AG04450 (cell line): ENCODE measurements at regions not wholly inside any gene's neighbourhood (a gene's known extent, or its start where the extent isn't known, plus 50 kb on each side); places are given as distances from the start of the nearest gene placed in this dataset.

Experiments used
- CTCF ChIA-PET: fragments of 300-600, 350-600 bp; formaldehyde crosslinking; extraction: SDS; loops from one replicate; lab custom pipeline; 2022; ENCODE audit warnings: antibody characterized with exemption, inconsistent platforms; lab: Charles Lee
- POLR2A ChIA-PET: fragments of 350-600 bp; formaldehyde crosslinking; extraction: SDS; loops from one replicate; lab custom pipeline; 2021; ENCODE audit warnings: antibody characterized with exemption, inconsistent platforms; lab: Yijun Ruan, JAX
- DNase-seq: peaks from one replicate; pipeline ENCODE4 v3.0.0-alpha.2; 2011; ENCODE audit warnings: low read depth, low spot score
- H3K27ac ChIP-seq: one replicate; pipeline ENCODE4 v1.5.1; 2012; ENCODE audit warnings: low read depth, low read length, control low read depth
- H3K27me3 ChIP-seq: one replicate; pipeline ENCODE4 v1.6.0; 2012; ENCODE audit warnings: low read length; ENCODE audit not compliant: control insufficient read depth, insufficient read depth
- H3K4me3 ChIP-seq: 2 replicates; pipeline ENCODE4 v1.5.1; 2011; ENCODE audit warnings: mild to moderate bottlenecking, low read depth, low read length, control low read depth
- H3K9me3 ChIP-seq: 2 replicates; pipeline ENCODE4 v1.5.1; 2012; ENCODE audit warnings: low read length; ENCODE audit not compliant: control insufficient read depth, insufficient read depth
- TF ChIP-seq, protein P1 (sequence below): IDR thresholded peaks from 2 replicates; pipeline ENCODE4 v1.5.1; 2011; ENCODE audit warnings: low read depth, low read length, control low read depth, inconsistent platforms

DNA sequence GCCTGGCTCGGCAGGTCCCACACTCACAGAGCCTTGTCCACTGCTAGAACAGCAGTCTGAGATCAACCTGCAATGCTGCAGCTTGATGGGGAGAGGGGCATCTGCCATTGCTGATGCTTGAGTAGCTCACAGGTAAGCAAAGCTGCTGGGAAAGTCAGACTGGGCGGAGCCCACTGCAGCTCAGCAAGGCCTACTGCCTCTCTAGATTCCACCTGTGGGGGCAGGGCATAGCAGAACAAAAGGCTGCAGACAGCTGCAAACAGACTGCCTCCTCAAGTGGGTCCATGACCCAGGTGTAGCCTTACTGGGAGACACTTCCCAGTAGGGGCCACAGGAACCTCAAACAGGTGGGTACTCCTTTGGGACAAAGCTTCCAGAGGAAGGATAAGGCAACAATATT lies 110.6 kb upstream of the ADAMTS3 start:
- ChIA-PET POLR2A (no interaction called here), CTCF (no interaction called here)
- Histone ChIP-seq H3K9me3 (no peaks in the 10 kb centered on the region), H3K27me3 (no peaks in the 10 kb centered on the region), H3K4me3 (no peak overlapping the region), H3K27ac (no peak overlapping the region)
- no peak for DNase-seq
- TF ChIP-seq, protein P1, sequence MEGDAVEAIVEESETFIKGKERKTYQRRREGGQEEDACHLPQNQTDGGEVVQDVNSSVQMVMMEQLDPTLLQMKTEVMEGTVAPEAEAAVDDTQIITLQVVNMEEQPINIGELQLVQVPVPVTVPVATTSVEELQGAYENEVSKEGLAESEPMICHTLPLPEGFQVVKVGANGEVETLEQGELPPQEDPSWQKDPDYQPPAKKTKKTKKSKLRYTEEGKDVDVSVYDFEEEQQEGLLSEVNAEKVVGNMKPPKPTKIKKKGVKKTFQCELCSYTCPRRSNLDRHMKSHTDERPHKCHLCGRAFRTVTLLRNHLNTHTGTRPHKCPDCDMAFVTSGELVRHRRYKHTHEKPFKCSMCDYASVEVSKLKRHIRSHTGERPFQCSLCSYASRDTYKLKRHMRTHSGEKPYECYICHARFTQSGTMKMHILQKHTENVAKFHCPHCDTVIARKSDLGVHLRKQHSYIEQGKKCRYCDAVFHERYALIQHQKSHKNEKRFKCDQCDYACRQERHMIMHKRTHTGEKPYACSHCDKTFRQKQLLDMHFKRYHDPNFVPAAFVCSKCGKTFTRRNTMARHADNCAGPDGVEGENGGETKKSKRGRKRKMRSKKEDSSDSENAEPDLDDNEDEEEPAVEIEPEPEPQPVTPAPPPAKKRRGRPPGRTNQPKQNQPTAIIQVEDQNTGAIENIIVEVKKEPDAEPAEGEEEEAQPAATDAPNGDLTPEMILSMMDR = no peak

DNA sequence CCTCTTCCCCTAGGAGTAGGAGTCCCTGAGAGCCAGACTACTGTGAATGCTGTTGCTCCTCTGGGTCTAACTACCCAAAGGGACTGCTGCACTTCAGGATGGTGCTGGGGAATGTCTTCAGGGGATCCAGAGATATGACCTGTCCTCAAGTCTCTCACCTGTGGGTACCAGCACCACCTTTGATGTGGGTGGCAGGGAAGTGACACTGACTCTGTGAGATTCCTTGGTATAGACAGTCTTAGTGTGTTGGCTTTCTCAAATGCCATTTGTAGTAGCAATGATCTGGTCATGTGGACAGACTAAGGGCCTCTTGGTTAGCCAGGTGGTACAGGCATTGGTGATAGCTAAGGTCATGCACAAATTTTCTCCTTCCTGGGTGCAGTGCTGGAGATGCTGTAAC lies 108.9 kb upstream of the ADAMTS3 start:
- TF ChIP-seq, protein P1 = no peak
- Histone ChIP-seq H3K9me3 (no peaks in the 10 kb centered on the region), H3K27me3 (no peaks in the 10 kb centered on the region), H3K27ac (no peak overlapping the region), H3K4me3 (no peak overlapping the region)
- CTCF ChIA-PET = no interaction called here
- POLR2A ChIA-PET = no interaction called here
- DNase-seq = no peak

DNA sequence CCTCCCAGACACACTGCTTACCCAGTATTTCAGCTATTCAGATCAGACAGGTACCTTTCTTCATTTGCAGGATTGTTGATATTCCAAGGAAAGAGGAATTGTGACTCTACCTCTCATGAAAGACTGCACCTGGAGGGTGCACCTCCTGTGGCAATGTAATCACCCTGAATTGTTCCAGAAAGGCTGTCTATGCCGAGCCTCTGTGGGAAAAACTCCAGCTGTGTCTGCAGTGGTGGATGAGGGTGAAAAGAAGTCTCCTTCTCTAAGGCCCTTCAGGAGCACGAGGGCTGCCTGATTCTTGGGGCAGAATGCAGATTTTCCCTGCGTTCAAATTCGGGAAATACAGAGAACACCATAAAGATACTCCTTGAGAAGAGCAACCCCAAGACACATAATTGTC lies 108.2 kb upstream of the ADAMTS3 start:
- POLR2A ChIA-PET = no interaction called here

DNA sequence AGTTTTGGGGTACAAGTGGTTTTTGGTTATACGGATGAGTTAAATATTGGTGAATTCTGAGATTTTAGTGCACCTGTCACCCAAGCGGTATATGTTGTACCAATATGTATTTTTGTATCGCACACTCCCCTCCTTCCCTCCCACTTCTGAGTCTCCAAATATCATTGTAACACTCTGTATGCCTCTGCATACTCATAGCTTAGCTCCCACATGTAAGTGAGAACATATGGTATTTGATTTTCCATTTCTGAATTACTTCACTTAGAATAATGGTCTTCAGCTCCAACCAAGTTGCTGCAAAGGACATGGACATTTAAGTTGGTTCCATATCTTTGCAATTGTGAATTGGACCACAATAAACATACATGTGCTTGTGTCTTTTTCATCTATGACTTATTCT lies 103.0 kb upstream of the ADAMTS3 start:
- H3K9me3 ChIP-seq = no peaks in the 10 kb centered on the region
- TF ChIP-seq, protein P1 = no peak
- no peak for DNase-seq
- ChIA-PET POLR2A (no interaction called here), CTCF (no interaction called here)
- no peak overlapping the region for H3K27ac ChIP-seq
- H3K4me3 ChIP-seq = no peak overlapping the region
- H3K27me3 ChIP-seq = no peaks in the 10 kb centered on the region

More for the DNA sequence above, 108.2 kb upstream of the ADAMTS3 start:
- no peak for DNase-seq
- CTCF ChIA-PET = no interaction called here
- Histone ChIP-seq H3K4me3 (no peak overlapping the region), H3K9me3 (no peaks in the 10 kb centered on the region), H3K27me3 (no peaks in the 10 kb centered on the region), H3K27ac (no peak overlapping the region)
- TF ChIP-seq, protein P1 = no peak

DNA sequence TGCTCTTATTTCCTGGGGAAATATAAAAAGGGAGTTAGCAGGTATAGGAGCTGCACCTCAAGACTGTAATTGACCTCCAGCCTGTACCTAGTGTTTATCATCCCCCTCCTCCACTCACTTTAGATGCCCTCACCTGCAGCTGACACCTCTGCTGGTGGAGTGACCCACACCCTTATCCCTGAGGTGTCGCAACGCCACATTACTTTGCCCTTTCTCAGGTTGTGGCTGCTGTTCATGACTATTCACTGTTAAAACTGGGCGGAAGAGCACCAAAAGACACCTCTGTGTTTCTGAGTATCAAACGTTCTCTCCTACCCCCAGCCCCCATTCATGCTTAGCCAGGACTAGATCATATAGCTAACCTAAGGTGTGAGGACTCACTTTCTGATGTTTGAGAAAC lies 101.5 kb upstream of the ADAMTS3 start:
- TF ChIP-seq, protein P1 = no peak
- ChIA-PET CTCF (no interaction called here), POLR2A (no interaction called here)
- no peak overlapping the region for H3K4me3 ChIP-seq
- H3K27ac ChIP-seq = no peak overlapping the region
- H3K9me3 ChIP-seq = no peaks in the 10 kb centered on the region
- H3K27me3 ChIP-seq = no peaks in the 10 kb centered on the region
- DNase-seq = no peak
